ENCODE measurements at regions not wholly inside any gene's neighbourhood (a gene's known extent, or its start where the extent isn't known, plus 50 kb on each side); places are given as distances from the start of the nearest gene placed in this dataset.
A peak's percentile ranks its signal among the peaks of the same experiment; 100 is the strongest.

DNA sequence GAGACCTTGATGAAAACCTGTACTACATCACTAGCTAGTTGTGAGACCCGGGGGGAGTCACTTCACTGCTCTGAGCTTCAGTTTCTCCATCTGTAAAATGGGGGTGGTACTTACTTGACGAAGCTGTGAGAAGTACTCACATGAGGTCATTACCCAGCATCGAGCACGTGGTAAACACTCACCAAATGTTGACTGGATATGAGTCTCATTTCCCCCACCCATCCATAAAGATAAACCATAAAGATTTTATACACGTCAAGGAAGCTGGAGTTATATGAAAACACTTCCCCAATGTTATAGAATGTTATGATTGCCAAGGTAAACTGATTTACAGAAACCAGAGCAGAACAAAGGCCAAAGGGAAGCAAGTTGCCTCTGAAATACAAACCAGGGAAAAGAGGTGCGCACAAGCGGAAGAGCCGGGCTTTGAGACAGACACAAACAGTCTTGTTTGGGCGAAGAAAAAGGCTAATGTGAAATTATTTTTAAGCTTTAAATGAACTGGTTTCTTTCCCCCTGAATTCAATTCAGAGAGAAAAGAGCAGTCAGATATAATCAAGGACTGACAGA is 536.8 kb downstream of the MED13L start:
- DNase-seq (ENCODE audit: low spot score): no peak
- intact Hi-C loops (cut with DNase I): no loop called here

DNA sequence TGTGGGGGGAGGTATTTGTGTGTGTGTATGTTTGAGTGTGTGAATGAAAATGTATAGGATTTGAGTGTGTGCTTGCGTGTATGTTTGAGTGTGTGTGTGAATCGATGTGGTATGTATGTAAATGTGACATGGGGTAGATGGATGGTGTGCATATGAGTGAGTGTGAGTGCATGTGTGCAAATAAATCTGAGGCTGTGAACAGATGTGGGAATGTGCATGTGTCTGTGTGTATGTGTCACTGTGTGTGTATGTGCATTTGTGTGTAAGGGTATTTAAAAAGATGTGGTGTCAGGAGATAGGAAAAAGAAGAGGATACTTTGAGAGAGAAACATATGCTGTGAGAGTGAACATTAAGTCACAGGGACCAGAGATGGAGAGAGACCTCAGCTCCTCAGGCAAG is 539.6 kb downstream of the MED13L start:
- no peak for DNase-seq (ENCODE audit: low spot score)
- intact Hi-C loops (cut with DNase I): no loop called here

DNA sequence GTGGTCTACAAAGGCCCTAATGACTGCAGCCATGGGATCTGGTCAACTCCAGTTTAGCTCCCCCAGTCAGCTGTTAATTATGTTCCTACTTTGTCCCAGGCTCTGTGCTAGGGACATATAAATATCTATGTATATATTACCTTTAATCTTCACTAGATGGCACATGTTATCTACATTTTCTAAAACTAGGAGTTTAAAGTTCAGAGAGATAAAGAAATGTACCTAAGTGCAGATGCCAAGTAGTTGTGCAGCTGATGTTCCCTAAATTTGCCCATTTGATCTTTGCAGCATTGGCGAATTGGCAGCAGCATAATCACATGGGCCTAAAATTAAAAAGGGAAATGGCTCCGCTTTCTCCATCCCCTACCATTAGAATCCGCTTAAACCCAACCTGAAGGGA is 541.1 kb downstream of the MED13L start:
- DNase-seq (ENCODE audit: low spot score): no peak
- intact Hi-C loops (cut with DNase I): no loop called here

DNA sequence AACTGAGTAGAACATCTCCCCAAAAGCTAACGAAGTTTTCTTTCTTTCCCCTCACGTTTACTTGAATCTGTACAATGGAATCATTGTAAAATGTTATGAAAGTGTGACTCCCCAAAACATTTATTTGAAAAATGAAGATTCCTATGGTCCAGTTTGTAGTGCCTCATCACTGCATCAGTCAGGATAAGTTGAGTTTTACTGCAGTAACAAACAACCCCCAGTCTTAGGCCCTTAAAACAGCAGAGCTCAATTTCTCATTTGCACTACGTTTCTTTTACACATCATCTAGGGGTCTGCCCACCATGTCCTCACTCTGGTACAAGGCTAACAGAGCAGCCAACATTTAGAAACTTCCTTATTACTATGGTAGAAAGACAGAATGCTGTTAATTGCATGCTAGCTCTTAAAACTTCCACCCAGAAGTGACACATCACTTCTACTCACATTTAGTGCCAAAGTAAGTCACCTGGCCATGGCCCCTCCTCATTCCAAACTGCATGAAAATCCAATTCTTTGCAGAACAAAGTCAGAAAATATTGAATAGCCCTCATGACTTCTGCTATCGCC is 546.4 kb downstream of the MED13L start:
- no peak for DNase-seq (ENCODE audit: low spot score)
- intact Hi-C loops (cut with DNase I): no loop called here

DNA sequence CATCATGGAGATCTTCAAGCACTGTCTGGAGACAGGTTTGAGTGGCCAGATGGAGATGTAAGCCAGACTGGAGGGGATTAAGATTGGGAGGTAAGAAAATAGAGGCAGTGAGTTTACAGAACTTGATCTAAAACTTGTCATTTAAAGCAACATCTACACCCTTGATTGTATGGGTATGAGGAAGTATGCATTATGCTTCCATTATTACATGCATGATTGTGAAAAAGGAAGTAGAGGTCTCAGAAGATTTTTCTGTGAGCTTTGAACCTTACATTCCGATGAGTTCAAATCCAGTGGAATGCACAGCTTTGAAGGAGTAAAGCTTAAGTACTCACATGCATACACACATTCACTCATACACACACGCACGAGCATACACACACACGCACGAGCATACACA is 550.8 kb downstream of the MED13L start:
- intact Hi-C loops (cut with DNase I): no loop called here
- DNase-seq (ENCODE audit: low spot score): no peak

DNA sequence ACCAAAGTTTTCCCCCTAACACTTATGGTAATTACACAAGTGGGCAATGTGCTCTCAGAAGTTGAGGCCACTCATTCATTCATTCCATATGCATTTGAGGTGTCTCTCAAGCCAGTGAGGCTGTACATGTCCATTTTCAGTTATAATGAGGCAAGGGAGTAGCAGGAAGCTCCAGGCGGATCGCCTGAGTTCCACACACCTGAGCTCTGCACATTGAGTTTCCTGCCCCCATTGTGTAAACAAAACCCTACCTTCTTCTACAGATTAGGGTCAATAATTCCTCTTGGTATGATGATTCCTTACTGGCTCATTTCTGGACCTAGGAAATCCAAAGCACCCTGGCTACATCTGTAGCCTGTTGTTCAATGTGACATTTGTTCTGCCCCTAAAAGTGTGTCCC is 555.3 kb downstream of the MED13L start:
- no peak for DNase-seq (ENCODE audit: low spot score)
- intact Hi-C loops (cut with DNase I): no loop called here

DNA sequence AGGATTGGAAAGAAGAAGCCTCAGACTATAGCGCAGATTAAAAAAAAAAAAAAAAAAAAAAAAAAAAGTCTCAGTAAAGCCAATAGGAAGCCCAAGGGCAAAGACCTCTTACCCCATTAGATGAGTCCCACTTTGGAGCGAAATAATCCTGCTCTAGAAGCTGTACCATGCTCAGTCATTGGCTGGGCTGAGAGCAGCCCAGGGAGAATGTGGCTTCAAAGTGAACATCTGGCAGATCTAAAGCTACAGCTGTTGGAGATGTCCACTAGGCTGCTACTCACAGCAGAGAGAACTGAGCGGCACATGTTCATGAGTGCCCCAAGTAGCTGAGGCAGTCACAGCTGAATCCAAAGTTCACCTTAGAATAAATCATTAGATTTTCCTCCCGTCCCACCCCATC is 560.9 kb downstream of the MED13L start:
- intact Hi-C loops (cut with DNase I): no loop called here
- no peak for DNase-seq (ENCODE audit: low spot score)

DNA sequence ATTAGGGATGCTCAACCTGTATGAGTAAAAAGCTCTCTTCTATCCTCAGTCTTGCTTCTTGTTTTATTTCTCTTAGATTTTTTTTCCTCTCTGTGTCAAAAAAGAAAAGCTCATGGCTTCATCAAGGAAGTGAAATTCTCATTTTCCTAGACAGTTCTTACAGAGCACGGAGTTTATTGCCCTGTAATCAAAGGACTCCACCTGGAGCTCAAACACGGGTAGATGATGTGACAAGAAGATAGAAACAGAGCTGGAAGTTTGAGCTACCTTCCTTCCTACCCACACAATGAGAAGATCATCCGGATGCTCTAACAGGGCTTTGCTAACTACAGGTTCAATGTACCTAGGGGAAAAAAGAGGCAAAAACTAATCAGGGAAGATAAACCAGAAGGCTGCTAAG is 564.8 kb downstream of the MED13L start:
- DNase-seq (ENCODE audit: low spot score): no peak

DNA sequence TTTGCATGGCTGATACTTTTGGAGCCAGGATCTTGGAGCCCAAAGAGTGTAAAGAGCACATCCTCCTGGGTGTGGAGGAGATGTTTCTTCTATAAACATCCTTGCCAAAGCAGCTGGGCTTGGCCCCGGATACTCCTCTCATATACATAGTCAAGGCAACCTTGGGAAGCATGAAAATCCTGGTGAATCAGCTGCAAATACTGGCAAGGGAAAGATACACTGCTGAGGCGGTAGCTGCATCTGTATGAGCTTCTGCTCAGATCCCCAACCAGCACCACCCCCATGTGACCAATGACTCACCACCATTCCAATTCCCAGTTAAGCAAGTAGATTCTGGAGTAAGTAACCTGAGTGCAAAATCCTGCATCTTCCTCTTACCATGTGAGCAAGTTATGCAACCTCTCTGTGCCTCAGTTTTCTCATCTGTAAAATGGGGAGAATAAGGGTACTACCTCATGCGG is 567.4 kb downstream of the MED13L start:
- intact Hi-C loops (cut with DNase I): no loop called here
- DNase-seq (ENCODE audit: low spot score): no peak

More for the DNA sequence above, 564.8 kb downstream of the MED13L start:
- intact Hi-C loops (cut with DNase I): no loop called here

DNA sequence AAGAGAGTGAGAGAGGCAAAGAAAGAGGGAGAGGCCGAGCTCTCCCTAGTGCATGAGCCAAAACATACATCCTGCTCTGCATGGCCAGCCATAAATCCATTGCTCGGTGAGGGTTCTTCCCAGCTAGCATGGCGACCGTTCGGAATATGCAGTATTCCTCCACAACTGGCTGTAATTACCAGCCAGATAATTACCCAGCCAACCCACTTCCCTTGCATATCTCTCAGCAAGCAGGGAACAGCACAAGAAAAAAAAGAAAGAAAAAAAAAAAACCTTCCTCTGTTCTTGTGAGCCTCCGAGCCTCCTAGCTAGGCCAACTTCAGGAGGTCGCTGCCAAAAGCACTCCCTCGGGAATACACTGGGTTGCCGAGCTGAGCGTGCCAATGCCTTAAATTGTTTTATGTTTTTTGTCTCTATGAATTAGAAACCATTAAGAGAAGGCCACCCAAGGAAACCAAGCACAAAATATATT is 567.9 kb downstream of the MED13L start:
- peak; percentile 89 for DNase-seq (ENCODE audit: low spot score)
- intact Hi-C loops (cut with DNase I): no loop called here

DNA sequence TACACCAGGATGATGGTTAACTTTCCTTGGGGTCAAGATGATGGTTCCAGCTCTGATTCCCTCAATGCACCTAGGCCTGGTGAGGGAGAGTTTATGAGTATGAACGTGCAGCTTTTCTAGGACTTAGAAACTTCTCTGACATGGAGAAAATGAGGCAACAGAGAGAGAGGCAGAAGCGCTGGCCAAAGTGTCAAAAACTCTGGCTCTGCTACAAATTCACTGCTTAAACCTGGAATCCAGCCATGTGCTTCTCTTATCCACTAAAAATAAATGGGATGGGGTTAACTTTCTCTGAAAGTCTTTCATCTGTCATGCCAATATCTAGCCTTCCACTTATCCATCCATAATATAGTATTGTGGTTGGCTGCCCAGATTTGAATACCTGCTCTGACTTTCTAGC is 568.7 kb downstream of the MED13L start:
- DNase-seq (ENCODE audit: low spot score): no peak

DNA sequence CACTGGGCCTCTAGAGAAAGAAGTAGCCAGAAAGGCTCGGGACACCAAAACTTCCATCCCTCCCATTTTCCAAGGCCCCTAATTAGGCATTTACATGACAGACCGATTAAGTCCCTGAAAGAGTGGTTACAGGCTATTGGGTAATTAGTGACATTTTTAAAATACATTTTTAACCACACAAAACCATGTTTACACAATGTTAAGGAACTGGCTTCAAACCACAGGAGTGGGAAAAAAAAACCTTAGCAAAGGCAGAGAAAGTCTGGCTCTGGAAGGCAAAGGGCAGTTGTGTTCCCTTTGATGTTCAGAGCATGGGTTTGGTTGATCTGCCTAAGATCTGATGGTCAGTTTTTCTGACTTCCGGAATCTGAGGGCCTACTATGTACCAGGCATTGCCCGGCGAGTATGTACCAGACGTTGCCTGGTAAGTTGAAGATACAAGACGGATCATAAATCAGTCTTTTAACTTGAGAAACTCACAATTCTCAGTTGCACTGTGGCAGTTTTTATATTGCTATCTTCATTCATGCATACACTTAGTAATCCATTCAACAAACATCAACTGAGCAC is 576.5 kb downstream of the MED13L start:
- intact Hi-C loops (cut with DNase I): no loop called here
- DNase-seq (ENCODE audit: low spot score): no peak

More for the DNA sequence above, 568.7 kb downstream of the MED13L start:
- intact Hi-C loops (cut with DNase I): no loop called here

DNA sequence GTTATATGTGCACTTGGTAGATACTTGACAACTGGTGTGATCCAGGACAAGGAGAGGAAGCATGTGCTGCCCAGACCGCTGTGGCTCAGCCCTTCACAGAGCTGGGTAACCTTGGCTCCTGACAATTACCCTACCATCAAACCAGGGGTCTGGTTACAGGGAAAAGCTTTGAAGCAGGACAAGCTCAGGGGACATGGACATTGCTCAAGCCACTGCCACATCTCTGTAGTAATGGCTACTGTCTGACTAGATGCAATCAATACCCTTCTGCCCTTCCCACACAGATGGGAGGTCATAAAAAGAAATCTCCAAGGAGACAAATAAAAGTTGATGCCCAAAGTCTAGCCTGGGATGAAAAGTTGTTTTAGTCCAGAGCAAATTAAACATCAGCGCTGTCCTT is 577.4 kb downstream of the MED13L start:
- no peak for DNase-seq (ENCODE audit: low spot score)
- intact Hi-C loops (cut with DNase I): no loop called here

DNA sequence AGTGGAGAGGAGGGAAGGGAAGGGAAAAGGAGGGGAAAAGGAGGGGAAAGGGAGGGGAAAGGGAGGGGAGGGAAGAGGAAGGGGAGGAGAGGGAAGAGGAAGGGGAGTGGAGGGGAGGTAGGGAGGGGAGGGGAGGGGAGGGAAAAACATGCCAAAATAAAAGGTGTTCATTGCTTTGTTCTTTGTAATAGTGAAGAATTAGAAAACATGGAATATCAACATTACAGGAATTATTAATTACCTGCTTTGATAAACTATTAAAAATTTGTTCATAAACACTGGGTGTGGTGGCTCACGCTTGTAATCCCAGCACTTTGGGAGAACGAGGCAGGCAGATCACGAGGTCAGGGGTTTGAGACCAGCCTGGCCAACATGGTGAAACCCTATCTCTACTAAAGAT is 579.2 kb downstream of the MED13L start:
- intact Hi-C loops (cut with DNase I): no loop called here
- no peak for DNase-seq (ENCODE audit: low spot score)

DNA sequence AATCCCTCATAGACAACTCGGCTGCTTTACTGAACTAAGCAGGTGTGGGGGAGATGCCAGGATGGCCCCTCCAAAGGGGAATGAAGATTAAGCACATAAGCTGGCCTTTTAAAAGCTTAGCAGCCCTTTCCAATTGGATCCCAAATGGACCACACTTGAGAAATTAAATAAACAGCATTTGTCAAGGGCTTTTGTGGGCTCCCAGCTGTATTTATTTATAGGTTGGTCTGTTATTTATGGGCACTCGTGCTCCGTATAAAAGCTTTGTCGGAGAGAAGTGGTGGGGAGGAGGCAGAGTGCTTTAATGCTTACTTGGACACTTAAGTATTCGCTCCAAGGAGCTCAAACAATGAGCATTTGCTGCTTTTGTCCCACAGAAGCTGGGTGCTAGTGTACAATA is 580.2 kb downstream of the MED13L start:
- intact Hi-C loops (cut with DNase I): no loop called here
- DNase-seq (ENCODE audit: low spot score): no peak

DNA sequence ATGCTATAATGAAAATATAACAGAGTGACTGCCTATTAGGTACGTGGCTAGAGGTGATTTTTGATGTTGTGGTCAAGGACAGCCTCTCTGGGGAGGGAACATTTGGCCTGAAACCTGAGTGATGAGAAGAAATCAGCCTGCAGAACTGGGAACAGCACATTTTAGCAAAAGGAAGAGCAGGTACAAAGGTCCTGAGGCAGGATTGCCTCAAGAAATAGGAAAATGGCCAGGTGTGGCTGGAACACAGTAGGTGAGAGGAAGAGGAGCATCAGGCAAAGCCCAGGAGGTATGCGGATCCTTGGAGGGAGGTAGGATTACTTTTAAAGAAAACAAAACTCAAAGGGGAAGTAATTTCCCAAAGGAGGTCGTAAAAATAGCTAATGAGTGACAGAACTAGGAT is 582.9 kb downstream of the MED13L start:
- no peak for DNase-seq (ENCODE audit: low spot score)
- intact Hi-C loops (cut with DNase I): no loop called here

DNA sequence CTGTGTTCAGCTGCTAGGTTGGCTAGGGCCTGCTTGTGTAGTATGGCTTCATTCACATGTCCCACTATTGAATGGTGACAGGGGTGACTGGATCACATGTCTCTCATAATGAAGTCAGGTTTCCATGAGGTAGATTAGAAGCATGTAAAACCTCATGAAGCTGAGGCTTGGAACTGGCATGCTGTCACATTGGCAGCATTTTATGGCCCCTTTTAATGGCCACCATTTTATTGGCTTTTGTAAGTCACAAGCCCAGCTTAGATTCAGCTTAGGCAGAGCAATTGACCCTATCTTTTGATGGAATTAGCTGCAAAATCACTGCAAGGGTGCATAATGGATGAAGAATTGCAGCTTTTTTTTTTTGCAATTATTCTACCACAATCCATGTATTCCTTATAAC is 583.5 kb downstream of the MED13L start:
- intact Hi-C loops (cut with DNase I): no loop called here
- DNase-seq (ENCODE audit: low spot score): no peak

DNA sequence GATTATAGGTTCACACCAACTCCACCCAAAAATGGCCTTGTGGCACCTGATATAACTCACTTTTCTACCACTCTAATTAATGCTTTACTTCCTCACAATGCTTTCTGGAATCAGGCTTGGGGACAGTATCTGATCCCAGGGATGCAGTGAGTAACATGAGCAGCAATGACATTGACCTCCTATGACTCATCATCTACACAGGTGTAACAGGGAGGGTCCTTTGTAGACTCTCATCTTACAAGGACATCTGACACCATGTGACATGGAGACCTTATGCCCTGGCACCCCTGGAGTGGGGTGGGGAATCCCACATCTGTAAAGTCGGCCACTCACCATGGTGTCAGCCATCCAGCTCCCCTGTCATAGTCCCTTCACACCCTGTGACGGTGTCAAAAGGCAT is 586.4 kb downstream of the MED13L start:
- DNase-seq (ENCODE audit: low spot score): no peak
- intact Hi-C loops (cut with DNase I): no loop called here

DNA sequence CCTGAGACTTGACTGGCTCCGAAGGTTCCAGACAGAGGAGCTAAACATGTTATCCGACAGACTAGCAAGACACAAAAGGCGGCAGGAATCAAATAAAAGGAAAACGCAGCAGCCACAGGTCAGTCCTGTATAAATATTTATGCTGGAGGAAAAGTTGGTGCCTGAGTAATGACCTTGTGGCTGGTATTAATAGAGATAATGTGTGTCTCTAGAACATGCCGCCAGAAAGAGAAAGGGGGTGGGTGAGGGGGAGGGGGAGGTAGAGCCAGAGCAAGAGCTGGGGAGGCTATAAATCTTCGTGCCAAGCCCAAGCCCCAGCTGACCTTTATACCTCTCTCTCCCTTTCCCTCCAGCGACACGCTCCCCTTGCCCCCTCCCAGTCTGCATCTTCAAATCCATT is 590.4 kb downstream of the MED13L start:
- intact Hi-C loops (cut with DNase I): no loop called here
- DNase-seq (ENCODE audit: low spot score): no peak

DNA sequence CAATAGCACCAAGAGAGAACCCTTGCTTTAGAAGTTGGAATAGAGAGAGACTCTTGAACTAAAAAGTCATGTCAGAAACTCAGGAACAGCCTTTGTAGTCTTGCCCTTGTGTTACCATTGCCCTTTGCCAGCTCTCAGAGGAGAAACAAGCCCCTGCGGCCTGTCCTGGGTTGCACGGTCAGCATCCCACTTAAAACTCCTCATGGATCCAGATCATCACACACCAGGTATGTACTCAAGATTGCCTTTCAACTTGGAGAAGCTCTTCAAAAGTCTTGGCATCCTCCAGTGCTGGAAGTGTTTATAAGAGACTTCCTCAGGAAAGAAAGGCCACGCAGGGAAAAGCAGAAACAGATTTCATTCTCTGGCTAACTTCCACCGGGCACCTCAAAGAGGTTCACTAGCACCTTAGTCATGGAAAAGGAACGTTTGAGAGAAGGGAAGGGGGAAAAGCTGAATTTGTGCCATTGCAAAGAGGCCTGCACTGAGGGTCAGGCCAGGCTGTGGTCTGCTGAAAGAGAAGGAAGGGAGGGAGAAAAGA is 594.2 kb downstream of the MED13L start:
- intact Hi-C loops (cut with DNase I): loop anchor here in 1 of 2 donors (2.0 kb wide), 1 partner anchor 359 kb away; no protein-coding TSS in a partner anchor
- no peak for DNase-seq (ENCODE audit: low spot score)

DNA sequence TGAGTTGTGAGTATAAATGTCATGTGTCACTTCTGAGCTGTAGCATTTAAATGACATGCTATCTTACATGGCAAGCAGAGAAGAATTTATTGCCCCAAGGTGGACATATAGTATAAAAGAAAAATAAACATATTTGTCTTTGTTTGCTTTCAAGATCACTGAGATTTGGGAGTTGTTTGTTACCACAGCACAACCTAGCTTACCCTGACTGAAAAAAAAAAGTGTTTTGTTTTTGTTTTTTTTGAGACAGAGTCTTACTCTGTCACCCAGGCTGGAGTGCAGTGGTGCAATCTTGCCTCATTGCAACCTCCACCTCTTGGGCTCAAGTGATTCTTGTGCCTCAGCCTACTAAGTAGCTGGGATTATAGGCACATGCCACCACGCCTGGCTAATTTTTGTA is 596.5 kb downstream of the MED13L start:
- DNase-seq (ENCODE audit: low spot score): no peak
- intact Hi-C loops (cut with DNase I): no loop called here
